ENCODE measurements at regions not wholly inside any gene's neighbourhood (a gene's known extent, or its start where the extent isn't known, plus 50 kb on each side); places are given as distances from the start of the nearest gene placed in this dataset.

GRCh38 chr4:104117776-104118175 is 376.9 kb downstream of the CXXC4 start:
- TF ChIP-seq CTCF (IDR thresholded peaks at IDR 0.05), result no peak
- no peak for TF ChIP-seq POLR2A (IDR thresholded peaks at IDR 0.05)

Data from Peyer's patch (tissue), 4 donors.